ENCODE measurements at regions not wholly inside any gene's neighbourhood (a gene's known extent, or its start where the extent isn't known, plus 50 kb on each side); places are given as distances from the start of the nearest gene placed in this dataset.

DNA sequence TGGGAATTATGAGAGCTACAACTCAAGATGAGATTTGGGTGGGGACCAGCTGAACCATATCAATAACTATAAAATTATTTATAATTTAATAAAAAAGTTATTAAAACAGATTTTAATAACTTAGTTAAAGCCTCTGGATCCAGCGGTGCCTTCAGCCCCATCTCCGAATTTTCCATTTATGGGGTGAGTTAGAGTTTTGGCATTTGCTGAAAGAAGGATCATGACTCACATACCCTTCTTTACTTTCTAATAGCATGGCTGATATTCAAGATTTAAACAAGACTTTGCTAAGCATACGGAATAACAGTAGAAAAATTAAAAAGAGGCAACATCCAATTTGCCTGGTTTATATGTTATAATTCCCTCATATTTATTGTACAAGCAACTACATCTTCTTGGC is 94.5 kb downstream of the RDH14 start:
- no peak for DNase-seq

DNA sequence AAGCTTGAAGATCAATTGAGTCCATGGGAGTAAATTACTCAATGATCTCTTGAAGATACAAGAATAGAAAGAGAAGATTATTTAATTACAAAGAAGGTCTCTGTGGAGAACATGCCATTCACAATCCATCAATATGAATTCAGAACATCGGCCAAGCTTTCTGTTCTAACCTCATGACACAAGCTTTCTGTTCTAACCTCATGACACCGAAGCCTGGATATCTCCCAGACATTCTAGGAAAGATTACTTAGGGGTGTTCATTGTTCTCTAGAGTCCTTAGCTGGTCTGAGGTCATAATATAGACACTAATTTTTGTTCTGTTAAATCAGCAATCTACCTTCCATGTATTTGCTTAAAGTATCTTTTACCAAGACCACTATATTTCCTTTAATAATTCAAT is 95.5 kb downstream of the RDH14 start:
- no peak for DNase-seq

DNA sequence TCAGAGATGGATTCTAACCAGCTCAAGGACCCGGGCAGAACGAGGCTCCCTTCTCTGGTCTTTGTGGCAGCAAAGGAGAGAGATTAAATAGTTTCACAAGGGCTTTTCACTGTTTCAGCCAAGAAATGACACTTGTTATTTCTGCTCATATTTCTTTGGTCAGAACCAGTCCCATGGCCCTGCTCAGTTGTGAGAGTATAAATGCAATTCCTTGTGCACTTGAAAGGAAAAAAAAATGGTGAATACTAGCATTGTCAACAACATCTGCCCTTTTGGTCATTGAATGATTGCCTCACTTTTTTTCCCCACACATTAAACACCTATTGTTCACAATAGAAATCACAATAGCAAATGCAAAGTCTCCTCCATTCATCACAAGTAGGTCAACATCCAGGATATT is 104.4 kb downstream of the RDH14 start:
- DNase-seq: no peak

DNA sequence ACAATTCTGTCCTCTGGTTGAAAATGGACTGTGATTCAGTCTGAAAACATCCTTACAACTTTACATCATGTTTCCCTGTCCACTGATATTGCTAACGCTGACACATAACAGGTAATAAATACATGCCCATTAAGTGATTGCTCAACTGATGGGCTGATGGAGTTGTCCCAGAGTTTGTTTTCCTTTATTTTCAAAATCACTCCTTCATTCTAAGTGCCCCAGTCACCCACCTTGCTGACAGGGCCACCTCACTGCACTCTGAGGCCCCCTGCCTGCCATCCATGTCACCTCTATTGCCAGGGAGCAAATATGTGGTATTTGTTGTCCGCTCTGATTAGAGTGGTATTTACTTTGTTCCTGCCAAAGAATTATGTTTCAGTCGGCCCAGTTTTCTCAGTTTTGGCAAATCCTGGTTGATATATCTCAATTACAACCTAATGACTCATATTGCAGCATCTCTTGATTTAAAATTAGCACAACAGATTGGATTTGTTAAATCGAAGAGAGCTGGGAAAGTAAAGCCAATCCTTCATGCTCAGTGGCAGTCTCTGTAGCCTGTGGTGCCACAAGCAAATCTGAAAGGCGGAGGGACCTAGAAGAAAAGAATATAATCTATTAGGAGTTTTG is 105.1 kb downstream of the RDH14 start:
- no peak for DNase-seq

DNA sequence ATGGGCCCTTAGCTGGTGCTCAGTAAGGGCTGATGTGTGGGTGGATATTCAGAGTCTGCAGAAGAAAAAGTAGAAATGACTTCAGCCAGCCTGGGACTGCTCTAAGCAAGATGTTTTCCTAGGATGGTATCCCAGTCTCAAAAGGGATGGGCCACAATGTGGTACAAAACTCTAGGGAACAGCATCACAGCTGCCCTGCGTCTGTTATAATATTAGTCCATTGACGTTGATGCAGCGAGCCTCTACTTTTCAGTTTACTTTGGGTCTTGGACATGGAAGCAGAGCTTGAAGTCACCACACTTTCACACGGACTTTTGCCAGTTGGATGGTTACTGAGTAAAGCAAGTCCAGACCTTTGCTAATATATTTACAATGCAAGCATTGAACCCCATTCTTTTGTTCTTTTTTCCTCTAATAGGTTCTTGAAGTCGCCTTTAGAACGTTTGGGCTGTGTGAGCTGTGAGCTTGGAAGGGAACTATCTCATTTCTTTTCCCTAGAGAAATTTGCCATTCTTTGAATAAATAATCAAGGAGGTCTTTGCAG is 105.7 kb downstream of the RDH14 start:
- DNase-seq: no peak

DNA sequence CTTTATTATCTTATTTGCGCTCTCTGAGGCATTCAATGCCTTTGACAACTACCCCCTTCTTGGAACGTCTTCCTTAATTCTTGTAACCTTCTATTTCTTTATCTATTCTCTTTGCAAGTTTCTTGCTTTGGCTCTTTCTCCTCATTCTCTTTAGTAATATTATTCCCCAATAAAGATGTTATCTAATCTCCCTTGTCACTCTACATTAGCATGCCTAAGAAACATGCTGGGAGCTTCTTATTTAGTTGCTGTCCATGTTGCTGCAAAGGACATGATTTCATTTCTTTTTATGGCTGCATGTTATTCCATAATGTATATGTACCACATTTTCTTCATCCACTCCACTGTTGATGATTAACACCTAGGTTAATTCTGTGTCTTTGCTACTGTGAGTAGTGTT is 113.7 kb downstream of the RDH14 start:
- no peak for DNase-seq

DNA sequence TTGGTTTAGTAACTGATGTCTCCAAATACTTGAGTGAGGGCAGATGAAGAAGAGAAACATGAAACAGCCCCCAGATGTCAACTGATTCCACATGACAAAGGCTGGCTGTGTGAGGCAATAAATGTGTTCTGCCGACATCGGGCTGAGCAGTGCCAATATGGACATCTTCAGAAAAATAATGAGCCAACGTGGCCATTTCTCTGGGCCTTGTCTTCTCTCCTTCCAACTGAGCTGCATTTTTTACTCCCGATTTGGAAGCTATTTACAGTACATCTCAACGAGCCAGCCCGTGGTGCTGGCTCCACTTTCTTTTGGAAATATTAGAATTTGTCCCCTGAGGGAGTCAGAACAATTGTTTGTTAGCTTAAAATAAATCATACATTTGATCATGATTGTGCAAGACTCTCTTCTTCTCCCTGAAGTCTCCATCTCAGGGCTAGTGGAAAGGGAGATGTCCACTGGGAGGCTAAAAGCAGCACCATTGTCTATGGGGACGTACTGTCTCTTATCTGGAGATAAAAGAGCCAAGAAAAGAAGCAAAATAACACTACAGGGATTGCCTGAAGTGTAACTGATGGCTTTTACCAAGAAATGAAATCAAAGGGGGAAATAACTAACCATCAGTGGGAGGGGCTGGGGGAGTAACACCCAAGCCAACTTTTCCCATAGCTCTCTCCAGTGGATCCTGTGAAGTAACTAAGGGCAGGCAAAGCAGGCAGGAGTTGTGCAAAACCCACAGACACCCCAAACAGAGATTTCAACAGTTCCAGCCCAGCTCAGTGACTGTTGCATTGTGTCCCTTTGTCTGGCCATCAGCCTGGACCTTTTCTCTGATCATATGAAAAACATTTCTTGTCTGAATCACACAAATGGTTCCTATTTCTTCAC is 114.8 kb downstream of the RDH14 start:
- DNase-seq: no peak

DNA sequence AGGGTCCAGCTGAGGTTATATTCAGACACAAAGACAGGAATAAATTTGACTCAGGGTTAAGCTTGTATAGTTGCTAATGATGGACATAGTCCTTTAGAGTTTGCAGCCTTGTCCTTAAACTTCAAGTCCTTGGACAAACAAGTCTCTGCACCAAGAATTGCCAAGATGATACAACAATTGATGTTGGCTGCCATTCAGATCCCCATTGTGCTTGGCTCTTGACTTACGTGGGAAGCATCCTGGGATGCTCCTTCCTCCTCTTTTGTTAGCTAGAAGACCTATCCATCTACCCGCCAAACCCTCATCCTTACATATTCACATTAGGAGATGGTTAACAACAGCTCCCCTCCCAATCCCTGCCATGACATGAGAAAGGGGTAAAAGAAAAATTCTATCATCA is 115.6 kb downstream of the RDH14 start:
- no peak for DNase-seq

DNA sequence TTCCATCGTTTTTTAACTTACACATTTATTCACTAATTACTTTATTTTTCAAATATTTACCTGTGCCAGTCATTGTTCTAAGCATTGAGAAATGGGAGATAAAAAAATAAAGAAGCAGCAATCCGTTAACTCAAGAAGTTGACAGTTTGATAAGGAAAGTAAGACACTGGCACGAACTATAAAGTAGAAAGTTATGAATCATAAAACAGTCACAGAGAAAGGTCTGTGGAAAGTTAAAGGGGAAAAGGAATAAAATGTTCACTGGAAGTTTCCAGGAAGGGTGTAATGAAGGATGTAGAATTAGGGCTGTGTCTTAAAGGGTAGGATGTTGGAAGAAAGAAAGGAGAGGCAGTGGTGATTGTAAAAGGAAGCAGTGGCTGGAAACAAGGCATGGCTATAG is 118.9 kb downstream of the RDH14 start:
- DNase-seq: no peak

DNA sequence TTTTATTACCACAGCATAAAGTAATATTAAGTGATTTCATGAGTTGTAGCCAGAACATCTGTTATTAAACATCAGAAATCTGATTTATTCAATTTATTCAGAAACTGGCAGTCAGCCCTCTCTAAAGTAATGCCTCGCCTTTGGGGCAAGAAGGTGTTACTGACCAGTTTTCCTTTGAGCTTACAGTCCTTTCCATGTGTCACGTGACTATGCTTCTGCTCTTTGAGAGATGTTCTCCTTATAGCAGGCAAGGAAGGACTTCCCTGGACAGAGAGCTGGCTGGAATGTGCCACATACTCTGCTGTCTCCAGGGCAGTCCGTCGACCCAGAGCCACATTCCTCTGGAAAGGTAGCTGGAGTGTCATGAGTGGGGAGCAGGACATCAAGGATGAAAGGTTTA is 119.7 kb downstream of the RDH14 start:
- DNase-seq: no peak

DNA sequence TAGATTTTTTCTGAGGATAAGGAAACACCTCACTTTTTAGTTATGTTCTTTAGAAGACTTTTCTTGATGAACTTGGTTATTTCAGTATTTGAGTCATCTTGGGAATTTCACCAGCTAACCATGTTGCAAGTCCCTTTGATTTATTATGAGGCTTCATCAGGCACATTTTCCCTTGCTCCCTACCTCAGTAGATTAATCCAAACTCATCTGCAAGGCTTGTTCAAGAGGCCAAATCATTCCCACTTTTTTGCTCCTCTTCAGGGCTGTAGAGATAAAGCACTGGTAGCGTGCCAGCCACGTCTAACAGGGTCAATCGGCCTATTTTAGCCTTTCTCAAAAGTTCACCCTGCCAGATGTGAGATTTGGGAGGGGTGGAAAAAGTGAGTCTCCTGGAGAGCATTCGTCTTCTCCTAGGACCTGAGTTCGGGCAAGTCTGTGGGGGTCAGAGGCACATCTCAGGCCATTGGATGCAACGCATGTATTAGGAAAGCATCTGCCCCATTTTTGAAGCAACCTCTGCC is 120.3 kb downstream of the RDH14 start:
- DNase-seq: no peak

DNA sequence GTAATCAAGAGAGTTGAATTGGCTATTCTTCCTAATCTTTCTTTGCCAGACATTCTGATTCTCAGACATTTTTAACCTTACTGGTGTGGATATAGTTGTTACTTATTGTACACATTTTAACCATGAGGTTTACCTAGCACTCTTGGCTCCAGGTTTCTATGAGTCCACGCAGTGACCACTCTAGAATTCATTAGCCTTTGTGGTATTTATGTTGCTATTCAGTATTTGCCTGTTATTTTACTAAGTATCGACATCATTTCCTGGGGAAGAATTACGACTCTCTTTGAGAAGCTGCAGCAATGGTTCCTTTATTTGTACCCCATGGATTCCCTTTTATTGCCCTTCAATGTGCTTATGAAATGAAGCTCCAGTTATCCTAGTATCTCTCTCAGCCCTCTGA is 120.7 kb downstream of the RDH14 start:
- DNase-seq: no peak

DNA sequence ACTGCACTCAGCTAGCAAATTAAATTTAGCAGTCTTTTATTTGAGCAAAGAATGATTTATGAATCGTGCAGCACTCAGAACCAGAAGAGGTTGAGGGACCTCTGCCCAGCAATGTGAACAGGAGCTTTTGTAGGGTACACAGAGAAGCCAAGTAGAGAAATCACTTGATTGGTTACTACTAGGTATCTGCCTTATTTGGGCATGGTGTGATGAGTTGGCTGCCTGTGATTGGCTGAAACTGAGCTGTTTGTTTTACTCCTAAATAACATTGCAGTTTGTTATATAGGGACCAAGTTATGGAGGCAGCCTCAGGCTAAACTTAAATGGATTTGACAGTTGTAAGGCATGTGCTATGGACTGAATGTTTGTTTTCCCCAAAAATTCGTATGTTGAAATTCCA is 122.5 kb downstream of the RDH14 start:
- DNase-seq: no peak

DNA sequence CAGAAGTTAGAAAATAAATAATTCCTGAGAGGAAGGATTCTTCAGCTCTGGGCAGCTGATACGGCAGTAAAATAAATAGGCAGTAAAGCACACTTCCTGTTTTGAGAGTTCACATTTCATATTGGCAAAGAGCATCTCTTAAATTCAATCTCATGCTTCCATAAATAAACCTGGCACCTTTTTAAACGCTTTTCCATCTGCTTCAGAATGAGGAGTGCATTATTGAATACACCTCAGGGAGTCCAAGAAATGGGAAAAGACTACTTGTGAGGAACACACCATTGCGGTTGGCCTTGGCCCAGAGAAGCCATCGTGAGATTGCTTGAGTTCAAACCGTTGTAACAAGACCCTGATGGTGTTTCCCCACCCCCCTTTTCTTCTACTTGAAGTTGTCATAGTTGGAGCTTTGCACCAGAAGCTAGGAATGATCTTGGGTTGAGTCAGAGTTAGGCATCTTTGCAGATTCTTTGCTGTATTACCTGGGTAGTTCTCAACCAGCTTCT is 123.9 kb downstream of the RDH14 start:
- no peak for DNase-seq

DNA sequence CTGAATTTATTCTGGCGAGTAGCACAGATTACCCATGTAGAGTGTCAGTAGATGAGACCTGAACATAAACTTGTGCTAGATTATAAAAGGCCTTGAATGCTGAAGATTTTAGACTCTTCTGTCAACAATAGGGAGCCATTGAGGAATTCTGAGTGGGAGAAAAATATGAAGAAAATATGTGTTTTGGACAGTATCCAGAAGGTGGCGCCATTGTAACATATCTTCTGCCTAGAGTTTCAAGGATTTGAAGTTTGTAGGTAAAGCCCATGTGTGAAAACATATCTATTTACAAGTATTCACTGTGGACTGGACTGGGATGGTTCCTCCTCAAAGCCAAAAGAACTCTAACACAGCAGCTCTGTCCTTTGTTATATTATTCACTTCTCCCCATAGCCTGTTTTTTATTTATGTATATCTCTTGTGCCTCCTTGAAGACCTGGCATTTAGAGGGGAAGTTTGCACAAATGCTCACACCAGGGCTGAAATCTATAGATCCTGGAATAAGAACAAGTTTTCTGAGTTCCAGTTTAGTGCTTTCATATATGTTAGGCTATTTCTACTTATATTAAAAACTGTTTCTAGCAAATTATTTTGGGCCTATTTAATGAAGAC is 124.9 kb downstream of the RDH14 start:
- no peak for DNase-seq

DNA sequence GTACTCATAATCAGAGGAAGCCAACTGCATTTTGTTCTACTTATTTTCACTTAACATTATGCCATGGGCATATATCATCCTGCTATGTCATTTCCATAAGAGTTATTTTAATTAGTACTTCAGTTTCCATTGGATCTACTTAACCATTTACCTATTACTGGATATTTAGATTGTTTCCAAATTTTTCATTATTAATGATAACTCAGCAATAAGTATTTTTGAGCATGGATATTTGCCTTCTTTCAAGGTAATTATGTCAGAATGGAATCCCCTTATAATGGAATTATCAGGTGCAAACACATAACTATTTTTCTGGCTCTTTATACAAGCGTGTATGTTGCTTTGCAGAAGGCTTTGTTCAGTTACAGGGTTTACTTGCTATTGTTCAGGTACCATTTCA is 126.6 kb downstream of the RDH14 start:
- DNase-seq: no peak

DNA sequence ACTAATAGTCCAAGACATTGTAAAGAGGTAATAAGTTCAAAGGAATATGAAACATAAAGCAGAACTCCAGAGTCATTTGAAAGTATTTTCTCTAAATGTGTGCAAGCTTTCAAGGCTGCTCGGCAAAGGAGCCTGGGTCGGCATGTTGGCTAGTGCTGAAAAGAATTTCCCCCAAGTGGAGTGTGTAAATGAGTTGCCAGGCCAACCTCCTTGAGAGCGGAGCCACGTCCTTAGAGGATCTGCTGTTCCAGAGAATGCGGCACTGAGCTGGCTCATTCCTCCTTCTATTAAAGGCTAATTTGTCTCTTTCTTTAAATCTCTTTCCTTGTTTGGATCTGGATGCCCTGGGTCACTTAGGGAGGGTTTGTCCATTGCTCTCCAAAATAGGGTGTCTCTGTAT is 127.5 kb downstream of the RDH14 start:
- no peak for DNase-seq

DNA sequence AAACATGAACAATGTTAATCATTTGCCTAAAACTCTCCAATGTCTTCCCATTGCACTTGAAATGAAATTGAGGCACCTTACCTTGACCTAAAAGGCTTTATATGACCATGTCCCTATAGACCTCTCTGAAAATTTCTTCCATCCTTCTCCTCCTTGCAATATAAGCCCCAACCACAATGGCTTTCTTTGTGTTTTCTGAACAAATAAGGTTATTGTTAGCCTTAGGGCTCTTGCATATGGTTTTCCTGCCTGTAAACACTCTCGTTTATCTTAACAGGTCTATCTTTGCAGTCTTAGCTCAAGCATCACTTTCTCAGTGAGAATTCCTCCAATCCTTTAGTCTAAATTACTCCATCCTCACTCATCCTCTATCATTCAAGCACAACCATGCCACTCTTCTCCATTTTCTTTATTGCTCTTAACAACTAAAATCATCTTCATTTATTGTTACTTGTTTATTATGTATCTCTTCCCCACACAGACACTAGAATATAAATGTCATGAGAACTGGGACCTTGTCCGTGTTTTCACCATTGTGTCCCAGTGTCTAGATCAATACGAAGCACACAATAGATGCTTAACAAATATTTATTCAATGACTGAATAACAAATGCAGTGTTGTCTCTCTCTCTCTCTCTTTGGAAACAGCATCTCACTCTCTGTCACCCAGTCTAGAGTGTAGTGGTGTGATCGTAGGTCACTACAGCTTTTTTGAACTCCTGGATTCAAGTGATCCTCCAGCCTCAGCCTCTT is 129.3 kb downstream of the RDH14 start:
- DNase-seq: no peak

DNA sequence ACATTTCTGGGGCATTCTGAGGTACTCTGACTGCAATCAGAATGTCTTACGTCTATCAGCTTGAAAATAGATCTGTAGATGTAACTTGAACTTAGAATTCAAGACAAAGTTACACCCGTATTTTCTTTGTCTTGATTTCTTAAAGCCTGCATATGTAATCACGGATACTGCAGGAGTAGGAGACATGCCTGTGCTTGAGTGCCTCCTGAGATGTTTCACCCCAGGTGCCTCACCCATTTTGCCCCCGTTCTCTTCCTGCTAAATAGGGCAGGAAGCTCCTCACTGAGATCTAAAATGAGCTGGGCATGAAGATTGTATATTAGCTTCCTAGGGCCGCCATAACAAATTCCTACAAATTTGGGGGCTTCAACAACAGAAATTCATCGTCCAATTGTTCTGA is 131.9 kb downstream of the RDH14 start:
- no peak for DNase-seq

DNA sequence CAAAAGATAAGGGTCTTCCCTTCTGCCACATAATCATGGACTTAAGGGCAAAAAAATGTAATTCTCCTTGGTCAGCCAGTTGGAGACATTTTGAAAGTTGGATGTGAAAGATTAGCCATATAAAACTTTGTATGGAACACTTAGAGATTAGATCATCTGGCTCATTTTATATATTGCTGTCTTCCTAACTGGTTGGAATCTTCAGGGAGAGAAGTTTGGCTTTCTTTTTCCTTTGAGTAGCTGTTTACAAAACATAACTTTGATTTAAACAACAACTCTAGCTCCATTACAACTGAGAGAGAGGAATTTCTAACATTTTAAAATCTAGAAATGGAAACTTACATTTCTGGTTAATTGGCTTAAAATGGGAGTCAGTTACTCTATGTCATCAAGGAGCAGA is 132.7 kb downstream of the RDH14 start:
- no peak for DNase-seq

DNA sequence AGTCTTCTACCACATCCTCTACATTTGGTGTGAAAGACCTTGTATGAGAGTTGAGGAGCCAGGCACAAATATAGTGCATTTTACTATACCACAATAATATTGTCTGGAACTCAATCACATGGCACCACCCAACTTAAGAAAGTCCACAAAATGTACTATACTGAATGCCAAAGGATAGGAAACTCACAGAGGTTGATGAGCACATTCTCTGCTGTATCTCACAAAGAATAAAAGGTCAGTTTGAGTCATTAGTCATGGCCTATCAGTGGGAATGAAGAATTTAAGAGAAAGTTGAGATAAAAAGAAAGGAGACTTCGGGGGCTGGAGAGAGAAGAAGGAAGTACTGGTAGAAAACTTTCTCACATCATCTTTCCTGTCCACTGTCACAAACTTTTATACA is 134.3 kb downstream of the RDH14 start:
- DNase-seq: no peak

DNA sequence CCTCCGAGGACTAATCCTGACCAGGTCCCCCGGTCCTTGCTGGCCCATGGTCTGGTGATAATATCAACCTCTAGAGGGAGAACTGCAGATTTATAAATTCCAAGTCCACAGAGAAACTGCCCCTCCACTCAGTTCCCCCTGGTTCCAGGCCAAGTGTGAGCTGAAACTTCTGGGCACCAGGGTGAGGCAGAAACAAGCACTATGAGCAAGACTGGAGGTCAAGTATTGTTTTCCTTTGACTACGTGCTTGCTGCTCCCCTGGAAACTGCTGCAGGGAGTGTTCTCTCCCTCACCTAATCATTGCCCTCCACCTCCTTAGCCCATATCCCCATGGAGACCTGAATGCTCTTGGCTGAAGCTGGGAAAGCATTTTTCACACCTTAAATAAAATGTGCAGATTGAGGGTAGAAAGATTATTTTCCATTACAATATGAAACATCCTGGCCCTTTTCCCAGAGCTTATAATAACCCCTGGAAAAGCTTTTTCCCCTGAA is 135.2 kb downstream of the RDH14 start:
- DNase-seq: no peak

All from occipital lobe (tissue), 1 donor.